ENCODE measurements at regions not wholly inside any gene's neighbourhood (a gene's known extent, or its start where the extent isn't known, plus 50 kb on each side); places are given as distances from the start of the nearest gene placed in this dataset.

DNA sequence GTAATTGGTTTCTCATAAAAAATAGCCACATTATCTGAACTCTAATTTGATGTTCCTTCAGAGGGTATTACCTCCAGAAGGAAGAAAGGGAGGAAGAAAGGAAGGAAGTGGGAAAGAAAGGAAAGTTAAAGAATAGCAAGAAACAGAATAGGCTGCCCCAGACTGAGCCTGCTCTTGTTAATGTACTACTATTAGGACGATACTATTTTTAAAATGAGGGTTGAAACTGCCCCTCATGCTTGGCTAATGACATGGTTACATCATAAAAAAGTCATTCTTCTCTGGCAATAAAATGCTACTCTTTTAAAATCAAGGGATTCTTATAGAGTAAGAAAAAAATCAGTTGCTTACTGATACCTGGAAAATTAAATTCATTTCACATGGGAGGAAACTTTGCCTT is 253.0 kb downstream of the KTN1 start:
- Histone ChIP-seq H3K79me2 (ENCODE audit: control insufficient read depth, insufficient read depth, low read length) (no peaks in the 10 kb centered on the region), H3K4me2 (replicated peaks; ENCODE audit: low read depth, low read length, poor library complexity, severe bottlenecking) (no peak overlapping the region), H3K4me1 (ENCODE audit: control insufficient read depth in 2 of 2, insufficient read depth in 2 of 2, low read length in 2 of 2) (no peaks in the 10 kb centered on the region), H3K27me3 (replicated peaks in 1 of 4; ENCODE audit: control extremely low read depth in 1 of 4, control insufficient read depth in 3 of 4, insufficient read depth in 4 of 4, low read length in 3 of 4) (peaks cover 0 to 7% (median 2%) of the 10 kb centered on the region in 4 experiments), H3K9ac (ENCODE audit: low read length) (no peak overlapping the region), H4K20me1 (ENCODE audit: control insufficient read depth, insufficient read depth, low read length, poor library complexity, severe bottlenecking) (no peaks in the 10 kb centered on the region), H3K9me3 (ENCODE audit: control extremely low read depth in 1 of 3, control insufficient read depth in 2 of 3, insufficient read depth in 1 of 3, low read length in 2 of 3) (no peaks in the 10 kb centered on the region), H3K36me3 (replicated peaks in 1 of 2; ENCODE audit: control extremely low read depth in 1 of 2, control insufficient read depth in 1 of 2, extremely low read depth in 1 of 2, insufficient read depth in 2 of 2, low read length in 1 of 2) (no peaks in the 10 kb centered on the region), H2AFZ (ENCODE audit: insufficient read depth, low read depth, low read length, poor library complexity, severe bottlenecking) (no peak overlapping the region), H3K4me3 (ENCODE audit: control extremely low read depth in 1 of 5, extremely low read depth in 1 of 5, insufficient read depth in 1 of 5, low read depth in 2 of 5, low read length in 4 of 5) (no peak overlapping the region), H3K27ac (ENCODE audit: low read length in 2 of 2) (no peak overlapping the region)
- no peak for ATAC-seq (ENCODE audit: low read depth)
- Mint-ChIP-seq H3K27me3 (peaks cover 10% of the 10 kb centered on the region), H3K9me3 (ENCODE audit: insufficient read depth) (no peaks in the 10 kb centered on the region), H3K4me3 (no peak overlapping the region), H3K27ac (no peak overlapping the region), H3K4me1 (no peaks in the 10 kb centered on the region)
- CTCF ChIA-PET: no interaction called here
- intact Hi-C loops (cut with micrococcal nuclease): no loop called here
- no peak for DNase-seq
- TF ChIP-seq EZH2 (IDR thresholded peaks at IDR 0.05; ENCODE audit: borderline replicate concordance, insufficient read depth, low read depth, low read length, poor library complexity, severe bottlenecking): no peak
- no peak for TF ChIP-seq CTCF (IDR thresholded peaks at IDR 0.05)
- POLR2A ChIA-PET: no interaction called here
- no CpG with 5 or more reads among the region's 1 CpG for WGBS (ENCODE audit: insufficient coverage)

DNA sequence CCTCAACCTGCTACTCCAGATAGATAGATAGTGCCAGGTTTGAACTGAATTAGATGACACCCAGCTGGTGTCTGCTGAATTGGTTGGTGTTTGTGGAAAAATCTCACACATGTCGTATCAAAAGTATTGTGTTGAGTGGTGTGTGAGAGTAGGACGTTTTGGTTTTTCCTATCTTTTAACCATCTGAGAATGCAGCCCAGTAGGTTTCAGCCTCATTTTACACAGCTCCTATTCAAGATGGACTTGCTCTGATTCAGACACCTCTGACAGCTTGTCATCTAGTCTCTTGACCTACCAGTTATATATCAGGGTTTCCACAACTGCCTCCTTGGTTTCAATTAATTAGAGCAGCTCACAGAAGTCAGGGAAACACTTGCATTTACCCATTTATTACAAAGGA is 254.4 kb downstream of the KTN1 start:
- TF ChIP-seq EZH2 (IDR thresholded peaks at IDR 0.05; ENCODE audit: borderline replicate concordance, insufficient read depth, low read depth, low read length, poor library complexity, severe bottlenecking) (no peak), CTCF (IDR thresholded peaks at IDR 0.05) (no peak)
- Histone ChIP-seq H3K79me2 (ENCODE audit: control insufficient read depth, insufficient read depth, low read length) (no peaks in the 10 kb centered on the region), H3K27me3 (replicated peaks in 1 of 4; ENCODE audit: control extremely low read depth in 1 of 4, control insufficient read depth in 3 of 4, insufficient read depth in 4 of 4, low read length in 3 of 4) (peaks cover 0 to 7% (median 2%) of the 10 kb centered on the region in 4 experiments), H3K9ac (ENCODE audit: low read length) (no peak overlapping the region), H3K4me3 (ENCODE audit: control extremely low read depth in 1 of 5, extremely low read depth in 1 of 5, insufficient read depth in 1 of 5, low read depth in 2 of 5, low read length in 4 of 5) (no peak overlapping the region), H3K4me2 (replicated peaks; ENCODE audit: low read depth, low read length, poor library complexity, severe bottlenecking) (no peak overlapping the region), H4K20me1 (ENCODE audit: control insufficient read depth, insufficient read depth, low read length, poor library complexity, severe bottlenecking) (no peaks in the 10 kb centered on the region), H3K36me3 (replicated peaks in 1 of 2; ENCODE audit: control extremely low read depth in 1 of 2, control insufficient read depth in 1 of 2, extremely low read depth in 1 of 2, insufficient read depth in 2 of 2, low read length in 1 of 2) (no peaks in the 10 kb centered on the region), H3K27ac (ENCODE audit: low read length in 2 of 2) (no peak overlapping the region), H3K9me3 (ENCODE audit: control extremely low read depth in 1 of 3, control insufficient read depth in 2 of 3, insufficient read depth in 1 of 3, low read length in 2 of 3) (no peaks in the 10 kb centered on the region), H3K4me1 (ENCODE audit: control insufficient read depth in 2 of 2, insufficient read depth in 2 of 2, low read length in 2 of 2) (no peaks in the 10 kb centered on the region), H2AFZ (ENCODE audit: insufficient read depth, low read depth, low read length, poor library complexity, severe bottlenecking) (no peak overlapping the region)
- DNase-seq (no peak), ATAC-seq (ENCODE audit: low read depth) (no peak)
- POLR2A ChIA-PET: no interaction called here
- no CpG with 5 or more reads among the region's 2 CpGs for WGBS (ENCODE audit: insufficient coverage)
- intact Hi-C loops (cut with micrococcal nuclease): no loop called here
- Mint-ChIP-seq H3K4me1 (no peaks in the 10 kb centered on the region), H3K9me3 (ENCODE audit: insufficient read depth) (no peaks in the 10 kb centered on the region), H3K27ac (no peak overlapping the region), H3K27me3 (peaks cover 10% of the 10 kb centered on the region), H3K4me3 (no peak overlapping the region)
- CTCF ChIA-PET: no interaction called here

All from B cell (primary cell).